GM10266 (cell line): ENCODE measurements at regions not wholly inside any gene's neighbourhood (a gene's known extent, or its start where the extent isn't known, plus 50 kb on each side); places are given as distances from the start of the nearest gene placed in this dataset.
"Not testable (repeated sequence)": the region's sequence is repeated elsewhere in the genome, so short reads cannot be mapped to it uniquely, and the experiment has no call there.

Experiments
- DNase-seq: peaks from one replicate; pipeline ENCODE4 v3.0.0; 2012; ENCODE audit errors: extremely low spot score
- CTCF ChIP-seq: IDR thresholded peaks from 2 replicates; pipeline ENCODE4 v1.5.1; 2012; ENCODE audit warnings: mild to moderate bottlenecking, low read depth; ENCODE audit not compliant: control insufficient read depth, insufficient read depth; ENCODE audit errors: missing control alignments

DNA sequence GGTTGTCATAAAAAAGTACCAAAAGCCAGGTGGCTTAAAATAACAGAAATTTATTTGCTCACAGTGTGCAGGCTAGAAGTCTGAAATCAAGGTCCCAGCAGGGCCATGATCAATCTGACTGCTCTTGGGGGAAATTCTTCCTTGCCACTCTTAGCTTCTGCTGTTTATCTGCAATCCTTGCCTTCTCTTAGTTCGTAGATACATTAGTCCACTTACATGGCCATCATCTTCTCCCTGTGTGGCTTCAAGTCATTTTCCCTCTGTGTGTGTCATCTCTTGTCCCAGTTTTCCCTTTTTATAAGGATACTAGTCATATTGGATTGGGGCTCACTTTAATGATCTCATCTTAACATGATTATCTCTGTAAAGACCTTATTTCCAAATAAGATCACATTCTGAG lies 124.0 kb upstream of the NCAM2 start:
- no peak for TF ChIP-seq CTCF
- no peak for DNase-seq

GRCh38 chr21:20875742-20876141 lies 122.5 kb upstream of the NCAM2 start:
- DNase-seq, result no peak
- no peak for TF ChIP-seq CTCF

DNA sequence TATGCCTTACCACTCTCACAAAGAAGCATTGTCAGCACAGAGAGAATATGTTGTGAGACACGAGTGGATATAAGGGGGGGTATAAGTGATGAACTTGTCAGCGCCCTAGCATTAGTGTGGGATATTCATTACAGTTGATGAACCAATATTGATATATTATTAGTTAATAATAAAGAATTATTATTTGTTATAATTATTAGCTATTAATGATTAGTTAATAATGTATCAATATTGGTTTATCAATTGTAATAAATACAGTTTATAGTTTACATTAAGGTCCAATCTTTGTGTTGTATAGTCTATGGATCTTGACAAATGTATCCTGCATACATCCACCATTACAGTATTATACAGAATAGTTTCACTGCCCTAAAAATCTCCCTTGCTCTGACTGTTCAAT lies 120.2 kb upstream of the NCAM2 start:
- TF ChIP-seq CTCF, result no peak
- DNase-seq, result no peak

DNA sequence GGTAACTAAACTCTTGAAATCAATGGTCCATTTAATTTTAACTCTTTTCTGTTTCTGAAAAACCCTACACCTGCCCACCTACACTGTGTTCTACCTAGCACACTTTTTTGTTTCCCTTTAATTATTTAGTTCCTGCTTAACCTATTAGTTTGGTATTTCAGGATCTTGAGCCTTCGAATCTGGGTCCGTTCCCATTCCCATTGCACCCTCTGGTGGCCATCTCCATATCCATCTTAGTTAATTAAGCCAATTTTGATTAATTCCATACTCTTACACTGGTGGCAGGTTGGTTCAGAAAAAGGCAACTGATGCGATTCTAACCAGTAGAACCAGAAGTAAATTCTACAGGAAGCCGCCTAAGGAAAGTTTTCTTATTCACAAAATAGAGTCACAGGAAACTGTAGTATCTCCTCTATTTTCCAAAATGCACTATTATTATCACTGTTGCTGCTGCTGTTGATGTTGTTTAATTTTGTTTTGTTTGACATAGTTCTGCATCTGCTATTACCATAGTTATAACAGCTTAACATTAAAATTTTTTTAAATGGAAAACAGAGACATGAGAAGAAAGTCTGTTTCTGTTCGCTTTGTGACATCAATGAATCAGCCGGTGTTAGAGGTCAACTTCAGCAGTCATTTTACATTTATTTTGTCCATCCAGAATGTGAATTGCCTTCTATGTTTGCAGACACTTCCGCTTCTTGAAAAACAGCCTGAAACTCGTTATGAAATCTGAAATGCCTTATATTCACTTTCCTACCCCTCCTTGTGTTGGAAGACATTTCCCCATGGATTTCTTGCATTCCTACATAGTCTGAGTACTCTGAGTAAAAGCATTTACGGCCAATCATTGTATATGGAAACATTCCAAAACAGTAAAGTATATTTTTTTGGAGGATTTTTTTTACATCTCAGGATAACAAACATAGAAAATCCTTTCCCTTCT lies 115.5 kb upstream of the NCAM2 start:
- no peak for TF ChIP-seq CTCF
- DNase-seq, result no peak

DNA sequence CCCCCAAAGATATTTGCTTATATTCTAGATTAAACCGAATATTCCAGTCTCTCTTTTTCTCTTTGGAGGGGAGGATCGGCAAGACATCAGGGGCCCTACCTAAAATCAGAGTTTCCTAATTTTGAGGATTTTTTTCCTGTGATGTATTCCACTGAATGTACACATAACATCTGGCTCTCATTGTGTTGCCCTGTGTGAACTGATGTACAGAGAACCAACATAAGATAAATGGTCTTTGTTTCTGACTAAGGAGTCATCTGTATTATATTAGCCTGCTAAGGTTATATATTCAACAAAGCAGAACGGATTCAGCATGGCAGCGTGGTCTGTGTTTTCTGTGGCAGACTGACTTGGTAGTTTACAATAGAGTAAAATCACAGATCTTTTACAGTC lies 114.8 kb upstream of the NCAM2 start:
- DNase-seq, result no peak
- no peak for TF ChIP-seq CTCF

- no peak for DNase-seq
- TF ChIP-seq CTCF, result no peak
These were observed 95.7 kb upstream of the NCAM2 start for GRCh38 chr21:20902511-20902910.

- no peak for DNase-seq
- TF ChIP-seq CTCF, result no peak
These were observed 95.2 kb upstream of the NCAM2 start for GRCh38 chr21:20902998-20903397.

DNA sequence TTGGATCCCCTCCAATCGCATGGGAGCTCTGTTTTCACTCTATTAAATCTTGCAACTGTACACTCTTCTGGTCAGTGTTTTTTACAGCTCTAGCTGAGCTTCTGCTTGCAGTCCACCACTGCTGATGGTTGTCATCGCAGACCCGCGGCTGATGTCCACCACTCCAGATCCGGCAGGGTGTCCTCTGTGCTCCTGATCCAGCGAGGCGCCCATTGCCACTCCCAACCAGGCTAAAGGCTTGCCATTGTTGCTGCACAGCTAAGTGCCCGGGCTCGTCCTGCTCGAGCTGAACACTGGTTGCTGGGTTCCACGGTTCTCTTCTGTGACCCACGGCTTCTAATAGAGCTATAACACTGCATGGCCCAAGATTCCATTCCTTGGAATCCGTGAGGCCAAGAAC lies 70.7 kb upstream of the NCAM2 start:
- not testable (repeated sequence) for DNase-seq
